ENCODE measurements at regions not wholly inside any gene's neighbourhood (a gene's known extent, or its start where the extent isn't known, plus 50 kb on each side); places are given as distances from the start of the nearest gene placed in this dataset.

- no peaks in the 10 kb centered on the region for H3K4me1 ChIP-seq (replicated peaks in 1 of 2)
- no peaks in the 10 kb centered on the region for H3K27me3 ChIP-seq
- intact Hi-C loops (cut with DNase I): no loop called here
- peak in 4 of 6 experiments; percentile 28 to 40 (median 32) for TF ChIP-seq CTCF (IDR thresholded peaks at IDR 0.05)
- TF ChIP-seq POLR2A (IDR thresholded peaks at IDR 0.05): no peak
- 48 to 64% (median 51%) methylated on average over 3 of the region's 3 CpGs for WGBS, 4 donors
- no peaks in the 10 kb centered on the region for H3K36me3 ChIP-seq (replicated peaks in 1 of 2)
- H3K9me3 ChIP-seq (replicated peaks in 1 of 3): no peaks in the 10 kb centered on the region
- H3K27ac ChIP-seq: peak overlapping the region in 2 of 5 donors; percentile 52 to 75
- peak in 1 of 7 donors; percentile 32 for DNase-seq
- no peak overlapping the region for H3K4me3 ChIP-seq
Observed at GRCh38 chr22:22720201-22720723, 75.8 kb downstream of the GGTLC2 start.

GRCh38 chr22:22720724-22721261 lies 76.4 kb downstream of the GGTLC2 start:
- Histone ChIP-seq H3K27me3 (no peaks in the 10 kb centered on the region), H3K4me3 (no peak overlapping the region), H3K9me3 (replicated peaks in 1 of 3) (no peaks in the 10 kb centered on the region), H3K4me1 (replicated peaks in 1 of 2) (no peaks in the 10 kb centered on the region), H3K27ac (peak overlapping the region in 2 of 5 donors; percentile 52 to 75), H3K36me3 (replicated peaks in 1 of 2) (no peaks in the 10 kb centered on the region)
- 63 to 96% (median 69%) methylated on average over 3 to 6 of the region's 6 CpGs for WGBS, 4 donors
- TF ChIP-seq POLR2A (IDR thresholded peaks at IDR 0.05): no peak
- no peak for TF ChIP-seq CTCF (IDR thresholded peaks at IDR 0.05)
- intact Hi-C loops (cut with DNase I): no loop called here
- peak in 6 of 7 donors; percentile 54 to 64 (median 58) for DNase-seq

GRCh38 chr22:22721681-22722354 lies 77.4 kb downstream of the GGTLC2 start:
- no peaks in the 10 kb centered on the region for H3K36me3 ChIP-seq (replicated peaks in 1 of 2)
- intact Hi-C loops (cut with DNase I): no loop called here
- no peaks in the 10 kb centered on the region for H3K27me3 ChIP-seq
- no peaks in the 10 kb centered on the region for H3K9me3 ChIP-seq (replicated peaks in 1 of 3)
- H3K4me3 ChIP-seq: no peak overlapping the region
- TF ChIP-seq CTCF (IDR thresholded peaks at IDR 0.05) (no peak), POLR2A (IDR thresholded peaks at IDR 0.05) (no peak)
- no peaks in the 10 kb centered on the region for H3K4me1 ChIP-seq (replicated peaks in 1 of 2)
- no peak for DNase-seq
- peak overlapping the region in 1 of 5 donors; percentile 75 for H3K27ac ChIP-seq
- 81 to 90% (median 84%) methylated on average over 5 of the region's 5 CpGs for WGBS, 4 donors

GRCh38 chr22:22728382-22728781 lies 84.0 kb downstream of the GGTLC2 start:
- TF ChIP-seq CTCF (IDR thresholded peaks at IDR 0.05): no peak
- no peak for TF ChIP-seq POLR2A (IDR thresholded peaks at IDR 0.05)
- 80 to 84% (median 81%) methylated on average over 5 of the region's 5 CpGs for WGBS, 4 donors
- no peaks in the 10 kb centered on the region for H3K9me3 ChIP-seq (replicated peaks in 1 of 3)
- H3K36me3 ChIP-seq (replicated peaks in 1 of 2): no peaks in the 10 kb centered on the region
- intact Hi-C loops (cut with DNase I): no loop called here
- DNase-seq: no peak
- no peak overlapping the region for H3K4me3 ChIP-seq
- no peaks in the 10 kb centered on the region for H3K27me3 ChIP-seq
- H3K4me1 ChIP-seq (replicated peaks in 1 of 2): no peaks in the 10 kb centered on the region
- H3K27ac ChIP-seq: no peak overlapping the region

Data from adrenal gland (tissue), 9 donors.